BE2C (cell line): ENCODE measurements at regions not wholly inside any gene's neighbourhood (a gene's known extent, or its start where the extent isn't known, plus 50 kb on each side); places are given as distances from the start of the nearest gene placed in this dataset.
A peak's percentile ranks its signal among the peaks of the same experiment; 100 is the strongest.

Experiments used
- DNase-seq: peaks from one replicate; pipeline ENCODE4 v3.0.0-alpha.2; 2020
- H3K27me3 ChIP-seq: fragments of 250-450 bp; sonication (Bioruptor Pico); 2 replicates; pipeline ENCODE4 v1.5.1; 2020; ENCODE audit warnings: mild to moderate bottlenecking
- H3K36me3 ChIP-seq: fragments of 250-450 bp; sonication (Bioruptor Pico); 2 replicates; pipeline ENCODE4 v1.5.1; 2020; ENCODE audit warnings: mild to moderate bottlenecking
- H3K4me1 ChIP-seq: fragments of 250-450 bp; sonication (Bioruptor Pico); 2 replicates; pipeline ENCODE4 v1.5.1; 2020
- H3K4me3 ChIP-seq: 2 replicates; pipeline ENCODE4 v1.5.1; 2011; ENCODE audit warnings: low read depth, low read length
- H3K9me3 ChIP-seq: fragments of 250-450 bp; sonication (Bioruptor Pico); 2 replicates; pipeline ENCODE4 v1.5.1; 2020
- TF ChIP-seq, protein P1 (sequence below): IDR thresholded peaks from 2 replicates; pipeline ENCODE4 v1.5.1; 2012; ENCODE audit warnings: mild to moderate bottlenecking, low read depth, low read length

DNA sequence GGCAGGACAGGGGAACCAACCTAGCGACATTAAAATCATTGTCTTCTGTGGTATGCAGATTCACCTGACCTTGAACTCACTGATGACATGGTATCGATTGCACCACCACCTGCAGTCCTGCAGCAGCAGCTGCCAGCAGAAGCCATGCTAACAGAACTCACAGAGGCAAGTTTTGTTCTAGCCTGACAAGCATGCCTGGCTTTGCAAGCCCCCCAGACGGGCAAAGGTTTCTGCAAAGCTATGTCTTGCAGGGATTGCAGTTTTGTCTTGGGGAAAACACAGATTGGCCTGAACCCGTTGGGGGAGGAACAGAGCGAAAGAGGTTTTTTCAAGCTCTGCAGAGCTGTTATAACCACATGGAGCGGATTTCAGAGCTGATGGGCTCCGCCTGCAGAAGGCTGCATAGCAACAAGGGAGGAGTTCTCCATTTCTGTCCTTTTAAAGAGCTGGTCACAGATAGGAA is 221.0 kb downstream of the HIPK3 start:
- no peaks in the 10 kb centered on the region for H3K36me3 ChIP-seq
- H3K4me3 ChIP-seq, result no peak overlapping the region
- no peaks in the 10 kb centered on the region for H3K9me3 ChIP-seq
- H3K27me3 ChIP-seq, result no peaks in the 10 kb centered on the region
- no peaks in the 10 kb centered on the region for H3K4me1 ChIP-seq
- TF ChIP-seq, protein P1, sequence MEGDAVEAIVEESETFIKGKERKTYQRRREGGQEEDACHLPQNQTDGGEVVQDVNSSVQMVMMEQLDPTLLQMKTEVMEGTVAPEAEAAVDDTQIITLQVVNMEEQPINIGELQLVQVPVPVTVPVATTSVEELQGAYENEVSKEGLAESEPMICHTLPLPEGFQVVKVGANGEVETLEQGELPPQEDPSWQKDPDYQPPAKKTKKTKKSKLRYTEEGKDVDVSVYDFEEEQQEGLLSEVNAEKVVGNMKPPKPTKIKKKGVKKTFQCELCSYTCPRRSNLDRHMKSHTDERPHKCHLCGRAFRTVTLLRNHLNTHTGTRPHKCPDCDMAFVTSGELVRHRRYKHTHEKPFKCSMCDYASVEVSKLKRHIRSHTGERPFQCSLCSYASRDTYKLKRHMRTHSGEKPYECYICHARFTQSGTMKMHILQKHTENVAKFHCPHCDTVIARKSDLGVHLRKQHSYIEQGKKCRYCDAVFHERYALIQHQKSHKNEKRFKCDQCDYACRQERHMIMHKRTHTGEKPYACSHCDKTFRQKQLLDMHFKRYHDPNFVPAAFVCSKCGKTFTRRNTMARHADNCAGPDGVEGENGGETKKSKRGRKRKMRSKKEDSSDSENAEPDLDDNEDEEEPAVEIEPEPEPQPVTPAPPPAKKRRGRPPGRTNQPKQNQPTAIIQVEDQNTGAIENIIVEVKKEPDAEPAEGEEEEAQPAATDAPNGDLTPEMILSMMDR, result no peak
- DNase-seq, result no peak

GRCh38 chr11:33476945-33477606 is 219.9 kb downstream of the HIPK3 start:
- H3K36me3 ChIP-seq, result no peaks in the 10 kb centered on the region
- DNase-seq, result no peak
- TF ChIP-seq, protein P1, result no peak
- no peaks in the 10 kb centered on the region for H3K27me3 ChIP-seq
- no peaks in the 10 kb centered on the region for H3K4me1 ChIP-seq
- H3K4me3 ChIP-seq, result no peak overlapping the region
- H3K9me3 ChIP-seq, result no peaks in the 10 kb centered on the region

DNA sequence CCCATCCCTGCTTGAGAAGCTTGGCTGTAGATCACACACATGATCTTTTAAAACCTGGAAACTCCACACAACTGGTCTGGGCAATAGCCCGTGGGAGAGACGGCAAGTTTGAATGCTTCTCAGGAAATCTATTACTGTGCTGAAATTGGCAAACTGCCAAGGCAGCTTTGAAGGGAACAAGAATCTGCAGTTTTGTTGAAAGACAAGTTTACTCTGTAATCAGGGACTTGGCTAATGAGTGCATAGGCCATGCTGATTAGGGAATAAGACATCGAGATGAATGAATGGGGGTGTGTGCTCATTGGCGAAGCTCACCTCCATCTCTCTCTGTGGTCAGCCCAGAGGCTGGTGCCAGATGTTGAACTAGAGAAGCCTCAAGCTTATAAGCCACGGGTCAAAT is 218.8 kb downstream of the HIPK3 start:
- H3K27me3 ChIP-seq, result no peaks in the 10 kb centered on the region
- no peaks in the 10 kb centered on the region for H3K36me3 ChIP-seq
- no peaks in the 10 kb centered on the region for H3K4me1 ChIP-seq
- H3K9me3 ChIP-seq, result no peaks in the 10 kb centered on the region
- TF ChIP-seq, protein P1, result no peak
- DNase-seq, result peak; percentile 4
- H3K4me3 ChIP-seq, result no peak overlapping the region

- Histone ChIP-seq H3K36me3 (no peaks in the 10 kb centered on the region), H3K27me3 (no peaks in the 10 kb centered on the region), H3K9me3 (no peaks in the 10 kb centered on the region), H3K4me1 (no peaks in the 10 kb centered on the region), H3K4me3 (no peak overlapping the region)
- no peak for DNase-seq
- TF ChIP-seq, protein P1, result no peak
Measured at GRCh38 chr11:33474866-33475265, 217.7 kb downstream of the HIPK3 start.

- Histone ChIP-seq H3K27me3 (no peaks in the 10 kb centered on the region), H3K4me3 (no peak overlapping the region), H3K36me3 (no peaks in the 10 kb centered on the region), H3K9me3 (no peaks in the 10 kb centered on the region), H3K4me1 (no peaks in the 10 kb centered on the region)
- no peak for DNase-seq
- TF ChIP-seq, protein P1, result no peak
Measured at GRCh38 chr11:33471541-33471940, 214.4 kb downstream of the HIPK3 start.

GRCh38 chr11:33467966-33468365 is 210.8 kb downstream of the HIPK3 start:
- DNase-seq, result no peak
- H3K27me3 ChIP-seq, result no peaks in the 10 kb centered on the region
- H3K4me1 ChIP-seq, result no peaks in the 10 kb centered on the region
- no peaks in the 10 kb centered on the region for H3K36me3 ChIP-seq
- TF ChIP-seq, protein P1, result no peak
- H3K9me3 ChIP-seq, result no peaks in the 10 kb centered on the region
- no peak overlapping the region for H3K4me3 ChIP-seq
